HEK293T (cell line): ENCODE measurements at regions not wholly inside any gene's neighbourhood (a gene's known extent, or its start where the extent isn't known, plus 50 kb on each side); places are given as distances from the start of the nearest gene placed in this dataset.

Source experiments
- ARNT ChIP-seq: fragments of 450-650 bp; IDR thresholded peaks from 2 replicates; pipeline ENCODE4 v1.6.1; 2017; ENCODE audit warnings: mild to moderate bottlenecking
- L3MBTL2 ChIP-seq: fragments of 450-650 bp; conservative IDR thresholded peaks from 2 replicates; pipeline ENCODE4 v1.6.1; 2016; ENCODE audit warnings: mild to moderate bottlenecking
- TARDBP ChIP-seq: fragments of 450-650 bp; IDR thresholded peaks from 2 replicates; pipeline ENCODE4 v1.6.1; 2016
- ZNF384 ChIP-seq: fragments of 450-650 bp; IDR thresholded peaks from 2 replicates; pipeline ENCODE4 v1.6.1; 2016
- TF ChIP-seq, protein P1 (sequence below): fragments of 450-650 bp; IDR thresholded peaks from 2 replicates; pipeline ENCODE4 v1.6.1; 2016

DNA sequence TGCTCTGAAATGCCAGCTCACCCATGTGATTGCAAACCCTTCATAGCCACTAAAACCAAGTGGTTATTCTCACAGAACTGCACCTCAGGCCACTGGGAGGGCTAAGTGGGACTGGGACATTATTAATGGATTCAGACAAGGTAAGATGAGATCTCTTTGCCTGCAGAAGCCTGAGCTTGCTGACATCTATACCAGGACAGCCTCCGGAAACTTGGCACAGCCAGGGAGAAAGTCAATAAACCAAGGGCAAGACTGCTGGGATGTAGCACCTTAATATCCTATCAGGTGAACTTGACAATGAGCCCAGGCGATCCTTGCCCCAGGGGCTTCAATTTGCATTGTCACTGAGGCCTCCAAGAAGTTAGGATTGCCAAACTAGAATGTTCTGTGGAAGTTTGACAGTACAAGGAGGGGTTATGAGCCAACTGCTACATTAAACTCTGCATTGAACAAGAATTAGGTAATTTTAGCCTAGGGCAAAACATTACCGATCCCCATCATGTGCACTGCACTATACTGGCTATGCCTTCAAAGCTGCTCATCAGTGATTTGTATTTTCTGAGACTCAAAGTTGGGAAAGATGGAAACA lies 60.1 kb upstream of the RALGAPA2 start:
- TF ChIP-seq TARDBP (no peak), ARNT (no peak), ZNF384 (no peak), L3MBTL2 (no peak)
- TF ChIP-seq, protein P1, sequence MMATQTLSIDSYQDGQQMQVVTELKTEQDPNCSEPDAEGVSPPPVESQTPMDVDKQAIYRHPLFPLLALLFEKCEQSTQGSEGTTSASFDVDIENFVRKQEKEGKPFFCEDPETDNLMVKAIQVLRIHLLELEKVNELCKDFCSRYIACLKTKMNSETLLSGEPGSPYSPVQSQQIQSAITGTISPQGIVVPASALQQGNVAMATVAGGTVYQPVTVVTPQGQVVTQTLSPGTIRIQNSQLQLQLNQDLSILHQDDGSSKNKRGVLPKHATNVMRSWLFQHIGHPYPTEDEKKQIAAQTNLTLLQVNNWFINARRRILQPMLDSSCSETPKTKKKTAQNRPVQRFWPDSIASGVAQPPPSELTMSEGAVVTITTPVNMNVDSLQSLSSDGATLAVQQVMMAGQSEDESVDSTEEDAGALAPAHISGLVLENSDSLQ, result no peak
